ENCODE measurements at regions not wholly inside any gene's neighbourhood (a gene's known extent, or its start where the extent isn't known, plus 50 kb on each side); places are given as distances from the start of the nearest gene placed in this dataset.

DNA sequence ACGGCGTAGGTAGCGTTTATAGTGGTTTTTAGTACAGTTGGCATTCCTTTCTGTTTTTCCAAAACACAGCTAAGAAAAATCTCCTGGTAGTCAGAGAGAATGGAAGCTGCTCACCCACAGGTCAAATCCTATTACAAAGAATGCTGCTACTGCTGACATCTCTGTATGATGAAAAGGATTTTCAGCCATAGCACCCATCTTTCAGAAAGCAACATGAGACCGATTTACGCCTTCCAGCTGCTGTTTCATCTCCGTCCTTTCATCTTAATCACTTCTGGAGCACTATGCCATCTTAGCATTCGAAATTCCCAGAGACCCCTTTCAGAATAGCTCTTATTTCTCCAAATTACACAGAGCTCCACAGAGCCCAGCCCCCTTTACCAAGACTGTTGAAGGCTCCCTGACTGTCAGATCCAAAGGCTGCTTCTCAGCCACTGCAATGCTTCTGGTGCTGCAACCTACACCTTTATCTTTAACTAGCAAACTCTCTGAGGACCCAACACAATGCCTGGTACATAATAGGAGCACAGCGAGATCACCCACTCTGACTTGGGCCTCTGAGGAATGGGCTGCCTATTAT is 211.8 kb downstream of the NEDD1 start:
- H3K9me3 ChIP-seq (ENCODE audit: low read depth, low read length) = no peaks in the 10 kb centered on the region
- H3K27ac ChIP-seq = no peak overlapping the region
- DNase-seq (ENCODE audit: low read depth, low spot score) = no peak
- no peak overlapping the region for H3K4me3 ChIP-seq
- H3K36me3 ChIP-seq (ENCODE audit: insufficient read depth, low read length) = no peaks in the 10 kb centered on the region
- no peak overlapping the region for H3K9ac ChIP-seq (ENCODE audit: insufficient read length)
- no peak for TF ChIP-seq FOXP2 (optimal IDR thresholded peaks at IDR 0.05; ENCODE audit: control extremely low read depth, extremely low read length, insufficient read depth)
- no peak for TF ChIP-seq EZH2 (IDR thresholded peaks at IDR 0.05)
- TF ChIP-seq POLR2AphosphoS5 (IDR thresholded peaks at IDR 0.05; ENCODE audit: borderline replicate concordance, low read depth, low read length) = no peak

DNA sequence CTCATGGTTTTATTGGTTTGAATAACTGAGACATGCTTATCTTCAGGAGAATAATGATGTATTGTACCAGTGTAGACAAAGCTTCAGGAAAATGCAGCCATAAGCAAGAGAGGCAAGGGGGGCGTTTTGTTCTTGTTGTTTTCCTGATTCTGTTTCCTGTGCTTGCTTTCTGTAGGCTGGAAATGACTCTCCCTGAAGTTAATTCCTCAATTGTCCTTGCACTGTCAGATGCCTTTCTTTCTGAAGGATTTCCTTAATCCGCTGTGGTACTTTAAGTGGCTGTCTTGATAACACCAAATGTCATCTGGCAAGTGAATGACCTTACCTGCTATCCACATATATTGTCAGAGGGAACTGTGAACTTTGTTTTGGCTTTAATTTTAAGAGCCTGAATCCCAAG is 220.0 kb downstream of the NEDD1 start:
- no peak for DNase-seq (ENCODE audit: low read depth, low spot score)
- Histone ChIP-seq H3K9ac (ENCODE audit: insufficient read length) (no peak overlapping the region), H3K36me3 (ENCODE audit: insufficient read depth, low read length) (no peaks in the 10 kb centered on the region)

DNA sequence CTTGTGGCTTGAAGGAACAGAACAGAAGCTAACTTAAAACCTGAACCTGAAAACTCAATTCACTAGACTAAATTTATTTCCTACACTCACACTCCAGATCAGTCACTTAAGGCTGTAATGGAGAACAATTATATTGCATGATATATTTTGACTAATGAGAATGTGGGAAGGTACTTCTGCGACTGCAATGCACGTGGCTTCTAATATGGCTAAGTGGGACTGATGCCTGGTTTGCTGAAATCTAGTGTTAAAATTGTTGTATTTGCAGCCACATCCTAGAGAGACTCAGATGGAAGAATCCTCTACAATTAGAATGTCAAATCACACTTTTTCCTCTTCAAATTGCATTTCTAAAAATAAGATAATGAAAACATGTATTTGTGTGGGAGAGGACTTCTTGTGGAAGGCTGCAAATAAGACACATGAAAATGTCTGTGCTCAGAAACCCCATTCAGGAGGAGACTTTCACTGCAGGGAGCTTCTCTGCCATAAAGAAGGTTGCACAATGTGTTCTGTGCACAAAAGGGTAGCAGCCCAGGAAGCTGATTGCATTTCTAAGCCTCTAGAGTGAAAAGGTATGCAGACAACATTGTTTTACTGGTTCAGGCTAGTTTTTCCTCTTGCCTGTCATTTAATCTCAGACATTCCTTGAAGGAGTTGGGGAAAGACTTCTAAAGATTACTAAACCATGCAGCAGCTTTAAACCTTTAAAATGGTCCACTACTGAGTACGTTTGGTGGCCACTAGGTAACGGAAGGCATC is 224.3 kb downstream of the NEDD1 start:
- H3K9ac ChIP-seq (ENCODE audit: insufficient read length) = no peak overlapping the region
- DNase-seq (ENCODE audit: low read depth, low spot score) = no peak

More for the DNA sequence above, 220.0 kb downstream of the NEDD1 start:
- no peak for TF ChIP-seq POLR2AphosphoS5 (IDR thresholded peaks at IDR 0.05; ENCODE audit: borderline replicate concordance, low read depth, low read length)
- no peak for TF ChIP-seq EZH2 (IDR thresholded peaks at IDR 0.05)
- TF ChIP-seq FOXP2 (optimal IDR thresholded peaks at IDR 0.05; ENCODE audit: control extremely low read depth, extremely low read length, insufficient read depth) = no peak
- no peak overlapping the region for H3K27ac ChIP-seq
- no peak overlapping the region for H3K4me3 ChIP-seq
- H3K9me3 ChIP-seq (ENCODE audit: low read depth, low read length) = no peaks in the 10 kb centered on the region

DNA sequence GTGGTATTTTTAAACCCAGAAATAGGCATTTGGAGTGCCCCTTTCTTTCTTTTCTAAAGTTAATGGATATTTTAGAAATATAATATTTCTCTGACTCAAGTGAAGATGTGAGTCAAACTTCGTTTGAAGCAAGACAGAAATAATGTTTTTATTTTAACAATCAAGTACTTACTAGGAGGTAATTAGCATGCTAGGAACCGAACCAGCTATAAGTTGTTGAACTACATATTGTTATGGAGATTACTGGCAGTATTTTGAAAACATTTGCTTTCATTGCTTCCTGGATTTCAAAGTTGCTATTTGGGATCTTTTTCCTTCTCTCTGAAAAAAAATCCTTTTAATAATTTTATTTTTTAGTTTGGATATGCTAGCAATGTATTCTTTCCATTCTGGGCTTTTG is 225.2 kb downstream of the NEDD1 start:
- TF ChIP-seq EZH2 (IDR thresholded peaks at IDR 0.05) (no peak), FOXP2 (optimal IDR thresholded peaks at IDR 0.05; ENCODE audit: control extremely low read depth, extremely low read length, insufficient read depth) (no peak), POLR2AphosphoS5 (IDR thresholded peaks at IDR 0.05; ENCODE audit: borderline replicate concordance, low read depth, low read length) (no peak)
- Histone ChIP-seq H3K4me3 (no peak overlapping the region), H3K27ac (no peak overlapping the region), H3K9me3 (ENCODE audit: low read depth, low read length) (no peaks in the 10 kb centered on the region), H3K9ac (ENCODE audit: insufficient read length) (no peak overlapping the region), H3K36me3 (ENCODE audit: insufficient read depth, low read length) (no peaks in the 10 kb centered on the region)
- no peak for DNase-seq (ENCODE audit: low read depth, low spot score)

More for the DNA sequence above, 224.3 kb downstream of the NEDD1 start:
- no peak overlapping the region for H3K4me3 ChIP-seq
- H3K36me3 ChIP-seq (ENCODE audit: insufficient read depth, low read length) = no peaks in the 10 kb centered on the region
- TF ChIP-seq FOXP2 (optimal IDR thresholded peaks at IDR 0.05; ENCODE audit: control extremely low read depth, extremely low read length, insufficient read depth) = no peak
- no peak for TF ChIP-seq POLR2AphosphoS5 (IDR thresholded peaks at IDR 0.05; ENCODE audit: borderline replicate concordance, low read depth, low read length)
- no peak for TF ChIP-seq EZH2 (IDR thresholded peaks at IDR 0.05)
- no peak overlapping the region for H3K27ac ChIP-seq
- no peaks in the 10 kb centered on the region for H3K9me3 ChIP-seq (ENCODE audit: low read depth, low read length)

DNA sequence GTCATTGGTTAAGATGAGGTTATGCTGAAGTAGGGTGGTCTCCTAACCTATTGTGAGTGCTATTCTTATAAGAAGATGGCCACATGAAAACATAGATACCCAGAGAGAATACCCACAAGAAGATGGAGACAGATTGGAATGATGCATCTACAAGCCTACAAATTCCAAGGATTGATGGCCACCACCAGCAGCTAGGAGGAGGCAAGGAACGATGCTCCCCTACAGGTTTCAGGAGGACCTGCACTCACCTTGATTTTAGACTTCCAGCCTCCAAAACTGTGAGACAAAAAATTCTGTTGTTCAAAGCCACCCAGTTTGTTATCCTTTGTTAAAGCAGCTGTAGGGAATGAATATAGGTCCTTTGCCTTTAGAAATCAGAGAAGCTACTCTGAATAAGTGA is 227.4 kb downstream of the NEDD1 start:
- DNase-seq (ENCODE audit: low read depth, low spot score) = no peak
- Histone ChIP-seq H3K9me3 (ENCODE audit: low read depth, low read length) (no peaks in the 10 kb centered on the region), H3K36me3 (ENCODE audit: insufficient read depth, low read length) (no peaks in the 10 kb centered on the region), H3K27ac (no peak overlapping the region), H3K9ac (ENCODE audit: insufficient read length) (no peak overlapping the region), H3K4me3 (no peak overlapping the region)
- TF ChIP-seq EZH2 (IDR thresholded peaks at IDR 0.05) (no peak), FOXP2 (optimal IDR thresholded peaks at IDR 0.05; ENCODE audit: control extremely low read depth, extremely low read length, insufficient read depth) (no peak), POLR2AphosphoS5 (IDR thresholded peaks at IDR 0.05; ENCODE audit: borderline replicate concordance, low read depth, low read length) (no peak)

DNA sequence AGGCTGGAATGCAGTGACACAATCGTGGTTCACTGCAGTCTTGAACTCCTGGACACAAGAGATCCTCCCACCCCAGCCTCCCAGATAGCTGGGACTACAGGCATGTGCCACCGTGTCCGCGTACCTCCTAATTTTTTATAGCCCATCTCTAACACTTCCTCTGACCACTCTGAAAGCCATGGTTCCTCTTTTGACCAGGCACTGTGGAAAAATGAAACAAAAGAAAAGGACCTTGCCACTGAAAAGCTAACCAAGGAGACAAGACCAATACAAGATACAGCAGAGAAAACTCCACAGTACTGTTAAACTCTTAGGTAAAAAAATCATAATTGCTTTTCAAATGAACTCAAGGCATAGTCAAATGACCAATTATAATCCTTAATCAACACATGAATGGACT is 233.3 kb downstream of the NEDD1 start:
- H3K36me3 ChIP-seq (ENCODE audit: insufficient read depth, low read length) = no peaks in the 10 kb centered on the region
- DNase-seq (ENCODE audit: low read depth, low spot score) = no peak
- TF ChIP-seq FOXP2 (optimal IDR thresholded peaks at IDR 0.05; ENCODE audit: control extremely low read depth, extremely low read length, insufficient read depth) (no peak), POLR2AphosphoS5 (IDR thresholded peaks at IDR 0.05; ENCODE audit: borderline replicate concordance, low read depth, low read length) (no peak), EZH2 (IDR thresholded peaks at IDR 0.05) (no peak)
- no peak overlapping the region for H3K9ac ChIP-seq (ENCODE audit: insufficient read length)
- no peak overlapping the region for H3K4me3 ChIP-seq
- no peaks in the 10 kb centered on the region for H3K9me3 ChIP-seq (ENCODE audit: low read depth, low read length)
- H3K27ac ChIP-seq = no peak overlapping the region

DNA sequence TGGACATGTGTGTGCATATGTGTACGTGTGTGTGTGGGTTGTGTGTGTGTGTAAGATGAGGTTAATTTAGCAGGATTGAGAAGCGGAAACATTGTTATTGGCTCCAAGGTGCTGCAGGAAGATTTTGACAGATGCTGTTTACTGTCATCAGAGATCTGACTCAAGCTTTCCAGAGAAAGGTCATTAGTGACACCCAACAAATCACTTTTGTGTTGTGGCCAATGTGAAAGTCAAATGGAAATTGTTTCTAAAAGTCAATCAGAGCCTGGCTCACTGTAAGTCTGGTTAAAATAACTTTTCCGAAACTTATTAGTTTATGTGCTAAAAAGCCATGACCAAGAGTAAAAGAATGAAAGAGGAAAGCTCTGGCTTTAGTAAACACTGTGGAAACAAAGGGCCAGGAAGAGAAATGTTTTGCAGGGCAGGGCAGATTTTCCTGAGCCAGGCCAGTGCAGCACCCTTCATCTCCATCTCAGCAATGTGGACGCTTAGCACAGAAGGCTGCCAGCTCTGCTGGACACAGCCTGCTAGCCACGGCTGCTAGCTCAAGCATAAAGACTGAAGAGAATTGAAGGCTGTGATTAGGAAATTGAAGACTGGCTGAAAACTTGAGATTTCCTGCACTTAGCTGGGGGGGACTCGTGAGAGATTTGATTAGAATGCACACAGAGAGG is 235.8 kb downstream of the NEDD1 start:
- Histone ChIP-seq H3K9ac (ENCODE audit: insufficient read length) (no peak overlapping the region), H3K27ac (no peak overlapping the region), H3K4me3 (no peak overlapping the region), H3K36me3 (ENCODE audit: insufficient read depth, low read length) (no peaks in the 10 kb centered on the region), H3K9me3 (ENCODE audit: low read depth, low read length) (no peaks in the 10 kb centered on the region)
- no peak for DNase-seq (ENCODE audit: low read depth, low spot score)
- TF ChIP-seq POLR2AphosphoS5 (IDR thresholded peaks at IDR 0.05; ENCODE audit: borderline replicate concordance, low read depth, low read length) (no peak), EZH2 (IDR thresholded peaks at IDR 0.05) (no peak), FOXP2 (optimal IDR thresholded peaks at IDR 0.05; ENCODE audit: control extremely low read depth, extremely low read length, insufficient read depth) (no peak)

DNA sequence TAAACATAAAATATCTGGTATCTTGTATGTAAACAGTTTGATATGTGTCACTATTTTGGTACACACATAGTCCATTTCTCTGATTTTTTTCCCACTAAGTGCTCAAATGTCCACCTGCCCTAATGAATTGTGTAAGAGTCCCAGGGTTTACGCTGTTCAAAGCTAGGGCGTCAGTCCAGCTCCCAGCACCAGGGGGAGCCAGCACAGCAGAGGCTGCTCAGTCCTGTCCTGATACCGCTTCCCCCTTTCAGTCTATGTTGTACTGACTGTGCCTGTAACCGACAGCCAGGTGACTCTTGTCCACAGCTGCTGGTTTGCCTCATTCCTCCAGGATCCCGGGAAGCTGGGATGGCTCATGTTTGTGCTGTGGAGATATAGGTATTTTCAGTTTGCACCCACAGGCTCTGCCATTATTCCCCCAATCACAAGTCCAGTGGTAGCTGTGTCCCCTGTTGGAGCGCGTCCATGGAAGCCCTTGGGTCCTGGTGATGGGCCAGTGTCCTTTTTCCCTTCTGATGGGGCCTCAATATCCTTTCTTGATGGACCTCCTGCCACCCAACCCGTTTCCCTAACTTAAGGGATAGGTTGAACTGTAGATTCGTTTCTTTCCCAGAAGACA is 242.0 kb downstream of the NEDD1 start:
- Histone ChIP-seq H3K9me3 (ENCODE audit: low read depth, low read length) (no peaks in the 10 kb centered on the region), H3K27ac (no peak overlapping the region), H3K4me3 (no peak overlapping the region), H3K9ac (ENCODE audit: insufficient read length) (no peak overlapping the region), H3K36me3 (ENCODE audit: insufficient read depth, low read length) (no peaks in the 10 kb centered on the region)
- no peak for DNase-seq (ENCODE audit: low read depth, low spot score)
- TF ChIP-seq FOXP2 (optimal IDR thresholded peaks at IDR 0.05; ENCODE audit: control extremely low read depth, extremely low read length, insufficient read depth) (no peak), EZH2 (IDR thresholded peaks at IDR 0.05) (no peak), POLR2AphosphoS5 (IDR thresholded peaks at IDR 0.05; ENCODE audit: borderline replicate concordance, low read depth, low read length) (no peak)

Data from SK-N-MC (cell line).